ENCODE measurements at regions not wholly inside any gene's neighbourhood (a gene's known extent, or its start where the extent isn't known, plus 50 kb on each side); places are given as distances from the start of the nearest gene placed in this dataset.
"Not testable (repeated sequence)": the region's sequence is repeated elsewhere in the genome, so short reads cannot be mapped to it uniquely, and the experiment has no call there.

DNA sequence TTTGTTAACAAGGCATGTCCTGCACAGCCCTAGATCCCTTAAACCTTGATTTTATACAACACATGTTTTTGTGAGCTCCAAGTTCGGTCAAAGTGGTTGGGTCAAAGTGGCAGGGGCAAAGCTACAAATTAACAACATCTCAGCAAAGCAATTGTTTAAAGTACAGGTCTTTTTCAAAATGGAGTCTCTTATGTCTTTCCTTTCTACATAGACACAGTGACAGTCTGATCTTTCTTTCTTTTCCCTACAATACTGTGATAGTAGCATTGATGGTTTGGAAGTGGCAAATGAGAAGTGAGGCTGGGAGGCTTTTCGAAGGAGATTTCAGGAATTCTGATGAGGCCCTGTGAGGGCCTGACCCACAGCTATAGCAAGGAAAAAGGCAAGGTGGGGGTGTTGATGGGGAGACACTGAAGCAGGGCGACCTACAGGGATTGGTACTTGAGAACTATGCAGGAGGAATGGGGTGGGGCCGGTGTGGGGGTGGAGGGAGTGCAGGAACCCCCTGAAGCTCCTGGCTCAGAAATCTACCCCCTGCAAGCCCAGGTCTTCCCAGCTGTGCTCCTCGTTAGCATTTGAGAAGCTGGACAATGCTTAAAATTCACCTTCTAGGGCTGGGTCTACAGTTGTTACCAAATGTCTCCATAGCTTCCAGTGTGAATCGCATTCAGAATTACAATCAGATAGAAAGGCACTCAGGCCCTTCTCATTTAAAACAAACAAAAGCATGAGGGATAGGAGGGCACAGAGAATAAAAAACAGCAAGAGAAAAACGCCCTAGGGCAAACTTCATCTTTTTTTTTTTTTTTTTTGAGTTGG is 102.6 kb upstream of the PPM1J start:
- ATAC-seq = no peak
- H3K9me3 ChIP-seq = no peaks in the 10 kb centered on the region
- peaks cover 5% of the 10 kb centered on the region for H3K4me1 ChIP-seq
- H3K36me3 ChIP-seq = no peaks in the 10 kb centered on the region
- H3K27me3 ChIP-seq = no peaks in the 10 kb centered on the region
- intact Hi-C loops (cut with DNase I) = no loop called here
- no peak overlapping the region for H3K4me3 ChIP-seq
- TF ChIP-seq, protein P1, sequence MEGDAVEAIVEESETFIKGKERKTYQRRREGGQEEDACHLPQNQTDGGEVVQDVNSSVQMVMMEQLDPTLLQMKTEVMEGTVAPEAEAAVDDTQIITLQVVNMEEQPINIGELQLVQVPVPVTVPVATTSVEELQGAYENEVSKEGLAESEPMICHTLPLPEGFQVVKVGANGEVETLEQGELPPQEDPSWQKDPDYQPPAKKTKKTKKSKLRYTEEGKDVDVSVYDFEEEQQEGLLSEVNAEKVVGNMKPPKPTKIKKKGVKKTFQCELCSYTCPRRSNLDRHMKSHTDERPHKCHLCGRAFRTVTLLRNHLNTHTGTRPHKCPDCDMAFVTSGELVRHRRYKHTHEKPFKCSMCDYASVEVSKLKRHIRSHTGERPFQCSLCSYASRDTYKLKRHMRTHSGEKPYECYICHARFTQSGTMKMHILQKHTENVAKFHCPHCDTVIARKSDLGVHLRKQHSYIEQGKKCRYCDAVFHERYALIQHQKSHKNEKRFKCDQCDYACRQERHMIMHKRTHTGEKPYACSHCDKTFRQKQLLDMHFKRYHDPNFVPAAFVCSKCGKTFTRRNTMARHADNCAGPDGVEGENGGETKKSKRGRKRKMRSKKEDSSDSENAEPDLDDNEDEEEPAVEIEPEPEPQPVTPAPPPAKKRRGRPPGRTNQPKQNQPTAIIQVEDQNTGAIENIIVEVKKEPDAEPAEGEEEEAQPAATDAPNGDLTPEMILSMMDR (IDR thresholded peaks at IDR 0.05) = no peak
- DNase-seq = no peak
- no peak overlapping the region for H3K27ac ChIP-seq

DNA sequence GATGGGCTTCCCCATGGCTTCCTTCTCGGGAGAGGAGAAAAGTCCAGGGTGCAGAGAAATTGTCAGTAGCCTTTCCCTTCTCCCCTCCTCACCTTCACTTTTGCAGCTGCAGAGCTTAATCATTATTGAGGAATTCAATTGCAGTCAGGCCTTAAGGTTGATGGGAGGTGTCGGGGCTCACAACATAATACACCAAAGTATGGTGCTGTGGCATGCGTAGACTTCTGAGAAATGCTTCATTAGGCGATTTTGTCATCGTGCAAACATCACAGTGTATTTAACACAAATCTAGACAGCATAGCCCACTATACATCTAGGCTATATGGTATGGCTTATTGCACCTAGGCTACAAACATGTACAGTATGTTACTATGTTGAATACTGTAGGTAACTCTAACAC is 100.2 kb upstream of the PPM1J start:
- H3K27me3 ChIP-seq = no peaks in the 10 kb centered on the region
- ATAC-seq (no peak), DNase-seq (no peak)
- H3K36me3 ChIP-seq = no peaks in the 10 kb centered on the region
- peaks cover 5% of the 10 kb centered on the region for H3K4me1 ChIP-seq
- TF ChIP-seq, protein P1 (IDR thresholded peaks at IDR 0.05) = no peak
- H3K4me3 ChIP-seq = no peak overlapping the region
- no peaks in the 10 kb centered on the region for H3K9me3 ChIP-seq
- intact Hi-C loops (cut with DNase I) = no loop called here
- H3K27ac ChIP-seq = no peak overlapping the region

DNA sequence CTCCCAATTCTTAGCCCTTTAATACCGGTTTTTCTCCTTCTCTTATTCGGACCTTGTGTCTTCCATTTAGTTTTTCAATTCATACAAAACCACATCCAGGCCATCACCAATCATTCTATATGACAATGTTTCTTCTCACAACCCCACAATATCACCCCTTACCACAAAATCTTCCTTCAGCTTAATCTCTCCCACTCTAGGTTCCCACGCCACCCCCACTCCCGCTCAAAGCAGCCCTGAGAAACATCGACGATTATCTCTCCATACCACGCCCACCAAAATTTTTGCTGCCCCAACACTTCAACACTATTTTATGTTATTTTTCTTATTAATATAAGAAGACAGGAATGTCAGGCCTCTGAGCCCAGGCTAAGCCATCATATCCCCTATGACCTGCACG is 99.5 kb upstream of the PPM1J start:
- H3K27me3 ChIP-seq; H3K4me1 ChIP-seq; ATAC-seq; H3K4me3 ChIP-seq; intact Hi-C loops (cut with DNase I); H3K9me3 ChIP-seq; DNase-seq; H3K36me3 ChIP-seq; H3K27ac ChIP-seq: not testable (repeated sequence)

DNA sequence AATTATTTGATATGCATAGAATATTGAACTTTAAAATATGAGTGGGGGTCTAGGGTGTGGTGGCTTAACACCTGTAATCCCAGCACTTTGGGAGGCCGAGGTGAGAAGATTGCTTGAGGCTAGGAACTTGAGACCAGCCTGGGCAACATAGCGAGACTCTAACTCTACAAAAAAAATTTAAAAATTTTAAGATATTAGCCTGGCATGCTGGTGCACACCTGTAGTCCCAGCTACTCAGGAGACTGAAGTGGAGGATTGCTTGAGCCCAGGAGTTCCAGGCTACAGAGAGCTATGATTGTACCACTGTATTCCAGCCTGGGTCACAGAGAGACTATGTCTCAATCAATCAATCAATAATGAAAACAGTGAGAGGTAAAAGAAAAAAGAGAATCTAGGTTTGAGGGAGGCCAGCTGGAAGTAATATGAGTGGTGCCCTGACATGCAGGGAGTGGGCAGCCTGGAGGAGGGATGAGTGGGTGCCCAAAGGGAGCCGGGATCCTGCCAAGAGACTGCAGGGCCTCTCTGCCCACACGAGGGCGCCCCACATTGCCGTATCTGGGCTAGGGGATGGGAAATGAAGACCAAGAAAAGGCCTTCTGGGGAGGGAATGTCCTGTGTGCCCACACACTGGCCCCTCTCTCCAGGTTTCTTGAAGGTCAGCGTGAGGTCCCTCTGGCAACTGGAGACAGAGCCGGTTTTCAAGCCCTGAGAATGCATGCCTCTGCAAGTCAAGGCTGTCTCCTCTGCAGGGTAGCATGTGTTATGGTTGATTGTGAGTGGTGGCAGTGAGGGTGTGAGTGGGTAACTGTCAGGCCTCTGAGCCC is 93.9 kb upstream of the PPM1J start:
- peak; percentile 88 for DNase-seq
- ATAC-seq = peak; percentile 95
- H3K36me3 ChIP-seq = no peaks in the 10 kb centered on the region
- TF ChIP-seq, protein P1 (IDR thresholded peaks at IDR 0.05) = peak; percentile 86
- H3K9me3 ChIP-seq = no peaks in the 10 kb centered on the region
- intact Hi-C loops (cut with DNase I) = no loop called here
- no peaks in the 10 kb centered on the region for H3K4me1 ChIP-seq
- no peaks in the 10 kb centered on the region for H3K27me3 ChIP-seq
- H3K4me3 ChIP-seq = no peak overlapping the region
- H3K27ac ChIP-seq = no peak overlapping the region

DNA sequence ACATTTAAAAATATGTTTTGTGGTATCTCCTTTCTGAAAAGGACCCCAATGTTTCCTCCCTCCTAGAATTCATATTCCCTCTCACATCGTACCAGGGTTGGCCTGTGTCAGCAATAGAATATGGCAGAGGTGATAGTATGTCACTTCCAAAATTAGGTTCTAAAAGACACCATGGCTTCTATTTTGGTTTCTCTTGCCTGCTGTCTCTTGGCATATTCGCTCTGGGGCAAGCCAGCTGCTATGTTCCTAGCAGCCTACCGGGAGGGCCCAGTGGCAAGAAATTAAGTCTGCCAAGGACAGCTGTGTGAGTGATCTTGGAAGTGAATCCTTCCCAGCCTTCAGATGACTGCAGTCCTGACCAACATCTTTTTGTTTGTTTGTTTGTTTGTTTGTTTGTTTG is 92.9 kb upstream of the PPM1J start:
- no peak for ATAC-seq
- no peak overlapping the region for H3K27ac ChIP-seq
- no peak for DNase-seq
- no peaks in the 10 kb centered on the region for H3K9me3 ChIP-seq
- intact Hi-C loops (cut with DNase I) = no loop called here
- no peaks in the 10 kb centered on the region for H3K4me1 ChIP-seq
- no peak overlapping the region for H3K4me3 ChIP-seq
- no peaks in the 10 kb centered on the region for H3K36me3 ChIP-seq
- H3K27me3 ChIP-seq = no peaks in the 10 kb centered on the region
- TF ChIP-seq, protein P1 (IDR thresholded peaks at IDR 0.05) = no peak

DNA sequence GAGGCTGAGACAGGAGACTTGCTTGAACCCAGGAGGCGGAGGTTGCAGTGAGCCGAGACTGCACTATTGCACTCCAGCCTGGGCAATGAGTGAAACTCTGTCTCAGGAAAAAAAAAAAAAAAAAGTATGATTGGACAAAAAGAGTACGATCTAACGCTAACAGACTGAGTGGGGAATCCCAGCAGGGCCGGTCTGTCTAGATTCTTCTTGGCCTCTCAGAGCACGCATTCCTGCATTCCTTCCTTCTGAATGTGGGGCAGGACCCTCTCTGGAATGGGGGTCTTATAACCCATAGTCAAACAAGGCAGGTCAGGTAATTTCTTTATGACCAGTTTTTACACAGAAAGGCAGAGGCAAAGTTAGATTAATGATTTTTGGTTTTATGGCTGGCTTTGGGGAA is 92.0 kb upstream of the PPM1J start:
- Histone ChIP-seq H3K9me3 (no peaks in the 10 kb centered on the region), H3K27me3 (no peaks in the 10 kb centered on the region), H3K4me3 (no peak overlapping the region), H3K4me1 (no peaks in the 10 kb centered on the region), H3K36me3 (no peaks in the 10 kb centered on the region), H3K27ac (no peak overlapping the region)
- TF ChIP-seq, protein P1 (IDR thresholded peaks at IDR 0.05) = no peak
- ATAC-seq (no peak), DNase-seq (no peak)
- intact Hi-C loops (cut with DNase I) = no loop called here

All from upper lobe of right lung (tissue), 1 donor.